NCI-H460 (cell line): ENCODE measurements at regions not wholly inside any gene's neighbourhood (a gene's known extent, or its start where the extent isn't known, plus 50 kb on each side); places are given as distances from the start of the nearest gene placed in this dataset.
"Not testable (repeated sequence)": the region's sequence is repeated elsewhere in the genome, so short reads cannot be mapped to it uniquely, and the experiment has no call there.

Experiments used
- DNase-seq: peaks from one replicate; pipeline ENCODE4 v3.0.0-alpha.2; 2016; ENCODE audit warnings: low read depth; ENCODE audit errors: extremely low read depth

DNA sequence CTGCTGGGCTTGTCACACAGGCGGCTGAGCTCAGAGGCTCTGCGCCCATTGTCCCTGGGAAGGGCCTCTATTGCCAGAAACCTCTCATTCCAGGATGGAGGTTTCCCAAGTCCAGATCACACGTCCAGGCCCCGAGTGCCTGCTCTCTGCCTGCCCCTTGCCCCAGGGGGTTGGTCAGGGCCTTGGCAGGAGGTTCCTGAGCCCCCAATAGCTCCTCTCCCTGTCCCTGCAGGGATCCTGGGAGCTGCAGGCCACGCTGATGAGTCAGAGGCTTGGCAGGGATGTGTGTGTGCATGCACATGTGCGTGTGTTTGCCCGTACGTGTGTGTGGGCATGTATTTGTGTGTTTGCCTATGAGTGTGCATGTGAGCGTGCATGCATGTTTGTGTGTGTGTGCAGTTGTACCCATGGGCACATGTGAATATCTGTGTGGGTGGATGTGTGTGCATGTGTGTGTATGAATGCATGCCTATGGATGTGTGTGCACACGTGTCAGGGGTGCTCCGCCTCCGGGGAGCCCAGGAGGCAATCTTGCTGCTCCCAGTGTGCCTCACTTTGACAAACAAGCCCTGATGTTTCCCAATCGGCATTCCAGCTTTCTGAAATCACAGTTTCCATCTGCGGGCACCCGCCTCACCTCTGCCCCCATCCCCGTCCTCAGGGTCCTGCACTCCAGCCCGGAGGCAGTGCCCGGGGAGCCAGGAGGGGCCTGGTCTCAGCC, 98.4 kb upstream of the GSE1 start:
- DNase-seq, result peak; percentile 76

DNA sequence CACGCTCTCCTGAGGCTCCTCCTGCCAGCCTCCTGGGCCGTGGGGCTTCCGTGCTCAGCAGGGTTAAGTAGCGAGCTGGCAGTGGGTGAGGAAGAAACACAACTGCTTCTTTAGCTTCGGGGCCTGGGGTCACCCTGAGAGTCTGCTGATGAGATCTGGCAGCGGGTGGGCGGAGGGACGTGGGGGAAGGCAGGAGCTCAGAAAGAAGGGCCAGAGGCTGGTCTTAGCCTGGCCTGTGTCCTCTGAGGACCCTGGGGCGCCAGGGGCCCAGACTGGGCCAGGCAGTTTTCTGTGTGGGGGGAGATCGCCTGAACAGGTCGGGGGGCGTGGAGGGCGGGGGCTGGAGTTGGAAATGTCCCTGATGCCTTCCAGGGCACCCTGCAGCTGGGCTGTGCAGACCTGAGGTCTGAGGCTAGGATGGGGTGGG, 97.8 kb upstream of the GSE1 start:
- no peak for DNase-seq

DNA sequence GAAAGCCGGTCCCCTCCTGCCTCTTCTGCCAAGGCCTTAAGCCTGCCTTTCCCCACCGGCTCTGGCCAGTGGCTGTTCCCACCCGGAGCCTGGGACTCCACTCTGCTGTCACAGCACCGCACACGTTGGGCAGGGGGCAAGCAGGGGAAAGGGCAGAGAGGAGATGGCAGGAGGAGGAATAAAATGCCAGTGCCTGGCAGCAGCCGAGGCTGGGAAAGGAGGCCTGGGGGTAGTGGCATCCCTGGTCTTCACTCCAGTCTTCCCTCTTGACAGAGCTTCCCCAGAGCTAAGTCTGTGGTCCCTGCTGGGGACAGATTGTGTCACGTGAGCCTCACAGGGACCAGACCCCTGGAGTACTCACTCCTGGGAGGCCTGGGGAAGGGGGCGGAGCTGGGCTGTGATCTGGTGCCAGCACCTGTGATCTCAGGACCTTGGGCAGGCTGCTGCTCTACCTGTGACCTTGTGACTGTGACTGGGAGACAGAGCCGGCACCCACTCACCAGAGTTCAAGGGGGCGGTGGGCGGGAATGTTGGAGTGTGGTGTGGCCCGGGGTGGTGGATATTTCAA, 97.2 kb upstream of the GSE1 start:
- no peak for DNase-seq

DNA sequence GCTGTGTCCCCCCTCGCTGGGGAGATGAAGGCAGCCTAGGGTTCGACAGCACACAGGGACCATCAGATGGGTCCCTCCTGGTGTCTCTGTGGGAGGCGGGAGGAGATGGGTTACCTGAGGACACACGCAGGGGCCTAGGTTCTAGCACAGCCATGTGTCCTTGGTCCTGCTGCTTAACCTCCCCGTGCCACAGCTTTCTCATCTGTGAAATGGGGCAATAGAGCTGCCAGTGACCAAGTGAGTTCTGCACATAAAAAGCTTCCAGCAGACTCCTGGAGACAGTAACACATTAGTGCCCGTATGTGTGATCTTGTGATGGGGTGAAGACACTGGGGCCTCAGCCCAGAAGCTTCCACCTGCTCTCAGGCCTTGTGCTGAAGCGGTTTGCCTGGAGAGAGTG, 96.0 kb upstream of the GSE1 start:
- no peak for DNase-seq

DNA sequence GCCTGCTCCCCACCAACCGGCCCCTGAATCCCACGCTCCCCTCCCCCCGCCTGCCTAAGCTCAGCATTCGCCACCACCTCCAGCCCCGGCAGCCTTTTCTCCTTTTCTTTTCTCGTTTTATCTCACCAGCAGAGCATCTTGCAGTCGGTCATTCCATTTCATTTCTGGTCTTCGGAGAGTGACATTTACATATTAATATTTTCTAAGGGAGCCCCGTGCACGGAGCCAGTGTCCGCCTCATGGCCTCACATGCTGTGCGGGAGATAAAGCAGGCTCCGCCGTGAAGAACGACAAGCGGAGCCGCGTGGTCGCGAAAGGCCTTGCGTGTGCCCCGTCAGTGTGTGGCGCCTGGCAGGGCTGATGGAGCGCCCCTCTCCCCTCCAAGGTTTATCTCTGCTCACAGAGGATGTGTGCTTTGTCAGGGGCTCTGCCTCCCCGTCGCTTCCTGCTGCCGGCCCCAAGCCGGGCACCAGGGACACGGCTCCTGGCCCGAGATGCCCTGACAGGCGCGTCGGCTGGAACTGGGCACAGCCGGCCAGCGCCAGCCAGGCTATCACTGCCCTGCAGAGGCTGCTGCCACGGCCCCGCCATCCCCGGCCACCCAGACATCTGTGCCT, 95.5 kb upstream of the GSE1 start:
- no peak for DNase-seq

DNA sequence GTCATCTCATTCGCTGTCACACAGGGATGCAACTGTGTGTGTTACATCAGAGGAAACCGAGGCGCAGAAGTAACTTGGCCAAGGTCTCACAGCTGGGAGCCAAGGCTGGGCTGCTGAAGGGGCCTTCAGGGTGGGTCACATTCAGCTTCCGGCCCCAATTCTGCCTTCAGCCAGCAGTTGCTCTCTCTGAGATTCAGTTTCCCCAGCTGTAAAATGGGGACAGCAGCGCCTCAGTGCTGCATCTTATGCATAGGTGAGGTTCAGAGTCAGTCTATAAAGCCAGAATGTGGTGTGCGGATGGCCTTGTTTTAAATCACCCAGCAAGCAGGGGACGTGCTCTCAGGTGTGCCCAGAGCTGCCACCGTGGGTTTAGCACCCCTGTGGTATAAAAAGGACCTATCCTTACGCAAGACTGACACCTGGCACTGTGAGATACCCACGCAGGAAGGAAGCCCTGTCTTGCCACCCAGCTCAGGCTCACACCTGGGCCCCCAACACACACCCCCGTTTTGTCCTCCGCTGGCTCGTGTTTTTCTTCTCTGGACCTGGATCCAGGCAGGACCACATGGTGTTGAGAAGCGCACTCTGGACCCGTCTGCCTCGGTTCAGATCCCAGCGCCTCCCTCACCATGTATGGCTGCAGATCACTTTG, 94.6 kb upstream of the GSE1 start:
- DNase-seq, result no peak

DNA sequence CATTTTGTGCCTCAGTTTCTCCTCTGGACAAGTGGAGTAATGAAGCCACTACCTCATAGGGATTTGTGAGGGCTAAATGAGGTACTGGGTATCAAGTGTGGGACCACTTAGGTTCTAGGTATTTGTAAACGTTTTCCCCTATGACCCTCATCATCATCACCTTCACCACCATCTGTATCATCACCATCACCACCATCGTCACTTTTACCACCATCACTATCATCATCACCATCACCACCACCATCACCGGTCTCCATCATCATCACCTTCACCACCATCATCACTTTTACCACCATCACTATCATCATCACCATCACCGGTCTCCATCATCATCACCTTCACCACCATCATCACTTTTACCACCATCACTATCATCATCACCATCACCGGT, 94.1 kb upstream of the GSE1 start:
- DNase-seq, result not testable (repeated sequence)

DNA sequence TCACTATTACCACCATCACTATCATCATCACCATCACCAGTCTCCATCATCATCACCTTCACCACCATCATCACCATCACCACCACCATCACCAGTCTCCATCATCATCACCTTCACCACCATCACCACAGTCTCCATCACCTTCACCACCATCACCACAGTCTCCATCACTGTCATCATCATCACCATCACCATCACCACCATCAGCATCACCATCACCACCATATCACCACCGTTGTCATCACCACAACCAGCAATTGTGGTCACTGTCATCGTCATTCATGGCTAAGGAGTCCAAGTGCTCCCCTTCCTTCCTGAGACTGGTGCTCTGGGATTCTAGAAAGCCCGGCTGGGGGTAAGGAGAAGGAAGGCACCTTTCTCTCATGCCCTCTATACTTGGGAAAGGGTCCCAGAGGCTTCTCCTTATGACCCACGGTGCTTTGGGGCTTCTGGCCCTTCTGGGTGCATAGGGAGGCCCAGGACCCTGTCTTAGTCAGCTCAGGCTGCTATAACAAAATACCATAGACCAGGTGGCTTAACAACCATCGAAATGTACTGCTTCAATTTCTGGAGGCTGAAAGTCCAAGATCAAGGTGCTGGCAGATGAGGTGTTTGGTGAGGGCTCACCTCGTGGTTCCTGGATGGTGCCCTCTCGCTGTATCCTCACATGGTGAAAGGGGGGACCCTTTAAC, 93.4 kb upstream of the GSE1 start:
- DNase-seq, result no peak

DNA sequence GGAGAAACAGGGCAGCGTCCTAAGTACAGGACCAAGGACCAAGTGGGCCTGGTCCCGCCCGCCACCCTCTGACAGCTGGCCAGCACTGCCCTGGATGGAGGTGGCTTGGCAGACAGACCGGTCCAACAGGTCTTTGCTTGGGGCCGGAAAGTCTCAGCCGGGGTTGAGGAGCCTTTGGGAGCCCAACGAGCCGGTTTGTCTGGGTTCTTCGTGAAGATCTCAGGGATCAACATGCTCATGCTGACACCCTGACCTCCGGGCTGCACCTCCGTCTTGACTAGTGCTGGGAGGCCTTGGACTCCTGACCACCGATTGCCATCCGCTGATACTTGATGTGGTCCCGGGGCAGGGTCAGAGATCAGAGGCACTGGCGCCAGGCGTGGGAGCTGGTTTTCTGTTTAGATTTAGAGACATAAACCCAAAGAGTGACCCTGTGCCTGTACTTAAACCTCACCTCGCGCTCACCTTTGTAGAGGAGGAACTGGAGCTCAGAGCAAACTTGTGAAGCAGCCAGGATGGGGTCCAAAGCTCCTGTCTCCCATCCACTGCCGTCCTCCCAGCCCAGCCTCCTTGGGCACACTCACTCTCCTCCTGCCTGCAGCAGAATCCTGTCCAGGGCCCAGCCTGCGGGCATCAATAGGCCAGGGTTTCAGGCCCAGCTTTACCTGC, 92.1 kb upstream of the GSE1 start:
- DNase-seq, result no peak

DNA sequence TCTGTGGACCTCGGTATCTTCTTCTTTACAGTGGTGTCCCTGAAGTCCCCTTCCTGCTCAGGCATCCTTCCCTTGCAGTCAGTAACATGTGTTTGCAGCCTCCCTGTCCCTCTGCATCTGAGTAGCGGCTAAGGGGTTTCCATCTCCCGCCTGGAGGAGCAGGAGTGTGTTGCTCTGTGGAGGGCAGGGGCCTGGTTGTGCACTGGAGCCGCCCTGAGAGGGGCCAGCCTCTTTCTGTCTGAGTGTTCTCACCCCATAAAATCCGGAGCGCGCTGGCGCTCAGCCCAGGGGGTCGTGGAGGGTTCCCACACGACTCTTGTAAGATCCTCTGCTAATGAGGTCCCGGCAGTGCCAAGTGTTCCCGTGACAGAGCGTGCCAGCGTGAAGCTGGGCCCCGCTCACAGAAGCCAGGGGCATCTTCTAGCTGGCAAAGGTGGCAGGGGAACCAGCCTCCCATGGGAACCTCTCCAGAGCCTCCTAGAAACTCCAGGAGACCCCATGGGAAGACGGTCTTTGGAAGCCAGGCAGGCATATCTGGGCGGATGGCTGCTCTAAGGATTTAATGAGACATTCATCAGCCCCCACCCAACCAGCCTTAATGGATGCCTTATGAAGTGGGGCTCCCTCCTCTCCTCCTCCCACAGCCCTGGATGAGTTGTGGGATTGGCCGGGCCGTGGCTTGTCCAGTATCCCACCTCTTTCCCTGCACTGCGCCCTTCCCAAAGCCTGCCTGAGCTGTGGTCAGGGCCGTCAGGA, 91.4 kb upstream of the GSE1 start:
- no peak for DNase-seq

DNA sequence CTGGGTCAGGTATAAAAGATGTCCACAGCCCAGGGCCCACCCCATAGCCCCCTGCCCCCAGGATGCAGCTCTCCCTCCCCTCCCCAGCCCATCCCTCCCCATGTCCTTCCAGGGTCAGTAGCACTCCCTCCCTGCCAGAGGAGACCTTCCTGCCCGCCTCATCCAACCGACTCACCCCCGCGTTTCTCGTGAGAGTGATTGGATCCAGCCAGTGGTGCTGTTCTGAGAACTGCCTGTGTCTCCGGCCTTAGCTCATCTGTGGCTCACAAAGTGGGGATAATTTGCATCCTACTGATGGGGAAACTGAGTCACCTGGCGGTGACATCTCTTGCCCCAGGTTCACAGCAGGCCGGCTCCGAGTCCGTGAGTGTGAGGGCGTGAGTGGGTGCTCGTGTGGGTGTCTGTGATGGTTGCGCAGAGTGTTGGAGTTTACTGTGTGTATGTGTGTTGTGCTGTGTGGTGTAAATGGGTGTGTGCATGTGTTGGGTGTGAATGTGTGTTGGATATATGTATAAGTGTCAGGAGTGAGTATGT, 90.7 kb upstream of the GSE1 start:
- DNase-seq, result no peak

DNA sequence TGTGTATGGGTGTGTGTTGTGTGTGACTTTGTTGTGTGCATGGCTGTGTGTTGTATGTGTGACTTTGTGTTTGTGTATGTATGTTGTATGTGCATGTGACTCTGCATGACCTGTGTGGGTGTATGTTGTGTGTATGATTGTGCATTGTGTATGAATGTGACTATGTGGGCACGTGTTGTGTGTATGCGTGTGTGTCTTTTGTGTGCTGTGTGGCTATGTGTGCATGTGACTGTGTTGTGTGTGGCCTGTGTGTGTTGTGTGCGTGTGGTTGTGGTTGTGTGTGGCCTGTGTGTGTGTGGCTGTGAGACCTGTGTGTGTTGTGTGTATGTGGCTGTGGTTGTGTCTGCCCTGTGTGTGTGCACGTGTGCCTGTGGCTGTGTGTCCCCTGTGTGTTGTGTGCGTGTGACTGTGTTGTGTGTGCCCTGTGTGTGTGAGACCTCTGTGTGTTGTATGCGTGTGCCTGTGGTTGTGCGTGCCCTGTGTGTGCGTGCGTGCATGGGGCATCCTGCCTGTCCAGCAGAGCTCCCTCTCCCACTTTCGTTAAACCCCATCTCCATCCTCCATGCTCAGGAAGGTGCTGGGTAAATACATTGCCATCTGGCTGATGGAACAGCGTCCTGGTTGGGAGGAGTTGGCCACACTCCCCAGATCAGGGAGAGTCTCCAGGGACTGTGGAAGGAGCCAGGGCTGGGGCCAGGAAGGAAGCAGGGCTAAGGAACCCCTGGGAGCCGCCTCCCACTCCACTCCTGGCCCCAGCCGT, 90.1 kb upstream of the GSE1 start:
- peak; percentile 37 for DNase-seq

DNA sequence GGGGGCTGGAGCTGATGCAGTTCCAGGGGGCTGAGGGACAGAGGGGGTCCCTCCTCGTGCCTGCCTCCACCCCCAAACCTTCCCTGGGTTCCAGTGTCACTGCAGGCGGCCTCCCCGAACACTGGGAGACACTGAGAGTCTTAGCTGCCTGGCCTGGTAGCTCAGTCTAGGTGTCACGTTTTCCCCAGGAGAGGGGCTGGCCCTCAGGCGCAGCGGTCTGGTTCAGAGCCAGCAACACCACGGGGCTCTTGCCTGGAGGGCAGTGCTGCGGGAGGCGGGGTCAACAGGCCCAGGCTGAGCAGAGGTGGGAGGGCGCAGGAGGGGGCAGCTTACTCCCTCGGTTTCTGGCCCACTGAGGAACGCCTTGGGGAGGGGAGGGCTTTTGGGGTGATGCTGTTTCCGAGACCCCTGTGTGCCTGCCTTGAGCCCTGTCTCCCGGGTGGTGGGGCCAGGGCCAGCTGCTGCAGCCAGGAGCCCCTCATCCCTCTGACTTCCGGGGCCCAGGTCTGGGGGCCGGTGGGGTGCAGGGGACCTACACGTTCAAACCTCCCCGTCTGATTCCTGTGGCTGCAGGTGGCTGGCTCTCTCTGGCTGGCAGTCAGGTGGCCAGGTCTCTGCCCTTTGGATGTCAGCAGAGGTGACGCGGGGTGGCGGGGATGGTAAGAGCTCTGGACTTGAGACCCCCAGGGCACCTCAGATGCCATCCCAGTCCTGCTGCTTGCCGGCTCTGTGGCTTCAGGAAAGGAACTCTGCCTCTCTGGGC, 89.3 kb upstream of the GSE1 start:
- DNase-seq, result peak; percentile 45

DNA sequence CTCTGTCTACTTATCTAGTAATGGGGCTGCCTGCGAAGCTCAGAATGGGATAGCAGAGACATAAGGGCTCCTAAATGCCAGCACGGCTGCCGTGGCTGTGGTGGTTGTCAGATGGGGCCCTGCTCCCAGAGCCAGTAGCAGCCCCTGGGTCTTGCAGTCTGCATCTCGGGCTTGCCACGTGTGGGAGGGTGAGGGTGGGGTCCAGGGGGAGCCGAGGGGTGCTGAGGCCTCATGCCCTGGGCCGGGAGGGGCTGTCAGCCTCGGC, 88.8 kb upstream of the GSE1 start:
- DNase-seq, result no peak

DNA sequence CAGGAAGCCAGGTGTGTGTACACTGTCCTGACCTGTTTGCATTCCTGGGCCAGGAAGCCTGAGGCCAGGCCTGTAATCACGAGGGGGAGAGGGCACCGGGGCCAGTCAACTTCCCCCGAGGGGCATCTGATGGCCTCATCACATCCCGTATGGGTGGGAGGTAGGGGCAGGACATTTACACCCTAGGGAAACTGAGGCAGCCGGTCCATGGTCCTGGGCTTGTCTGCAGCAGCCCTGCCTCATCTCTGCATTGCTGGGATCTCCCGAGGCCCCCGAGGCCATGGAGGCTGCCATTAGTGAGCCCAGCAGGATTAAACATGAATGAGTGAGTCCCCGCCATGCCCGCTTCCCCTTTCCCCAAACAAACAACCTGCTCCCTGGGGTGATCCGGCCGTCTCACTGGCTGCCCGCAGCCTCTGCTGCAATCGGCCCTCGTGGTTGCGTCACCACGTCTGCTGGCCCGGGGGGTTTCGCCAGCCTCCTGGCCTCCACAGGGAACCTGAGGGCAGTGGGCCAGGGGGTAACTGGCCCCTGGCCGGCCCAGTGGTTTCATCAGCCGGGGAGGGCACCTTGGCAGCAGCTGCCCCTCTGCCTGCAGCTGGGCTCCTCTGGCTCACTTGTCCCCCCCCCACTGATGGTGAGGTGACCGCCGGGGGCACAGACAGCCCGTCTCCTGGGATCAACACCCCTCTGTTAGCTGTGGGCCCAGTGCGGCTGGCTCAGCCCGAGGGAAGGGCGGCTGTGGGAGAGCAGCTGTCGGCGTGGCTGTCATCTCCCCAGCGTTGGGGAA, 88.3 kb upstream of the GSE1 start:
- DNase-seq, result peak; percentile 58

DNA sequence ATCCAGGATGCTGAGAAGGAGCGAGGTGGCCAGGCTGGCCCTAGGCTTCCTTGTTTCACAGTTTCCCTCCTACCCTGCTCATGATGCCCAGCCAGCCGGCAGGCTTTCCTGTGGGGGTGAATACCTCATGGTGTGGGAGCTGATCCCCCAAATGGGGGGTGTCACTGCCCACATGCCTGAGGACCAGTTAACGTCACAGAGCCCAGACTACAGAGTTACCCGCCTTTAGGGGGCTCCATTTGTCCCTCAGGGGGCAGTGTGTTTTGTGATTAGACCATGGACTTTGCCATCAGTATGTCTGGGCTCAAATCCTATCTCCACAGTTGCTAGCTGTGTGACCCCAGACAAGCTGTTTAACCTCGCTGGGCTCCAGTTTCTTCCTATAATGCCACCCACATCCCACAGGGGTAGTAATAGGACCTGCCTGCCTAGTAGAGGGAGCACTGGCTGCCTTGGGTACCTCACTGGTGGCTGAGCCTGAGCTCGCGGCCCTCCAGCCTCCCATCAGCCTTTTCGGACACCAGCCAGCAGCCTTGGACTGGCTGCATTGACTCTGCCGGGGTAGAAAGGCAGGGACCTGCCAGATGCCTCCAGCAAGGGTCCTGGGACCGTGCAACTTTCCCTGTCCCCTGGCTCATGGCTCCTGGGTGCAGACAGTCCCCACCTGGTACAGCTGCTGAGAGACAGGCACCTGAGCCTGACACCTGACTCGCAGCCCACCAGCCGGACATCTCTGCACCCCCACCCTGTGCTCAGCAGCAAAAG, 87.5 kb upstream of the GSE1 start:
- no peak for DNase-seq
